ENCODE measurements at regions not wholly inside any gene's neighbourhood (a gene's known extent, or its start where the extent isn't known, plus 50 kb on each side); places are given as distances from the start of the nearest gene placed in this dataset.

DNA sequence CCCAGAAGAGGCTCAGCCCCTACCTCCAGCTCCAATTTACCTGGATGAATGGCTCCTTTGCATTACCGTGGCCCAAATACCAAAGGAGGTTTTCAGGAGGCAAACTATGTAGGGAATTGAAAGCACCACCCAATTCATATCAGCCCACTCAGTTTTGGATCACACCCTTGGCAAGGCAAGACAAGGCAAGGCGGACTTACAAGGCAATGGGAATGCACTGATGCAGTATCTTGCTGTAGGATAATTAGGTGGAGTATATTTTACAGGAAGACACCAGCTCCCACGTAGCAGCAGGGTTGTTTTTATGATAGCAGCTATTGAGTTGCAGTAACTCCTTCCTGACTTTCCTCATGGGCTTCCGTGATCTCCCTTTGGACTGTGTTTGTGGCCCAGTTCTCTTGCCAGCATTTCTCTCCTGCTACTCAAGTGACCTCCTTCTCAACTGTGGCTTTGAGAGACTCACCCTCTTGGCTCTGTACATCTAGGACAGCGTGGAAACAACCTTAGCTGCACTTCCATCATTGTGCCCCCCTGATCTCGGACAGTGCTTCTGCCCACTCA, 935.9 kb downstream of the EFNB2 start:
- no peak for TF ChIP-seq CTCF (IDR thresholded peaks at IDR 0.05; ENCODE audit: low read depth, low read length)
- no peak for TF ChIP-seq EZH2phosphoT487 (IDR thresholded peaks at IDR 0.05; ENCODE audit: low read depth)

Data from OCI-LY3 (cell line).